GM12892 (cell line): ENCODE measurements at regions not wholly inside any gene's neighbourhood (a gene's known extent, or its start where the extent isn't known, plus 50 kb on each side); places are given as distances from the start of the nearest gene placed in this dataset.
A peak's percentile ranks its signal among the peaks of the same experiment; 100 is the strongest.
"Not testable (repeated sequence)": the region's sequence is repeated elsewhere in the genome, so short reads cannot be mapped to it uniquely, and the experiment has no call there.

Experiments used
- DNase-seq: peaks from one replicate; pipeline ENCODE4 v3.0.0; 2011; ENCODE audit not compliant: insufficient read length
- FAIRE-seq: peaks from 2 replicates; lab custom pipeline; 2011; peaks lifted over from hg19 to GRCh38; lab: Jason Lieb, UNC

DNA sequence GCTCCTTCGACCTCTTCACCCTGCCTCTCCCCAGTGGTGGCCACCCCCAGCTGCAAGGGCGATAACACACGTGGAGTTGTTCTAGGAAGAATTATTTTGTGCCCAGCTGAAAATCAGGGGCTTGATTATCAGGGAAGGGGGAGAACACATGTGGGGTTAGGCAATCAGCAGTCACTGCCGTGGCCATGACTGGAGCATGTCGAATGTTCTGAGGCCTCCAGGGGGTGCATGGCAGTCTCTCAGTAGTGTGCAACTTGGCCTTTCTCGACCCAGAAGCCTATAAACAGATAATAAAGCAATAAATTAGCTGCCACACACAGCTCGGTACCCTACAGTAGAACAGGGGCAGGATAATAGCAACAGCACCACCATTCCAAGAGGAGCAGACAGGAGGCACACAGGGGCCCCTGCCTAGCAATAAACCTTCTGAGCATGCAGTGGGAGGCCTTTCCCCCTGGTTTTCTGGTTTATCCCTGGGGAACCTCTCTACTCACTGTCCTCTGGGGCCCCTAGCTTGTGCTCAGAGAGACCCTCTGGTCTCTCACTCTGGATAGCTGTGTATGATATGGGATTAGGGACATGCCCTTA is 308.2 kb upstream of the PLGLB2 start:
- FAIRE-seq, DNase-seq: not testable (repeated sequence)

DNA sequence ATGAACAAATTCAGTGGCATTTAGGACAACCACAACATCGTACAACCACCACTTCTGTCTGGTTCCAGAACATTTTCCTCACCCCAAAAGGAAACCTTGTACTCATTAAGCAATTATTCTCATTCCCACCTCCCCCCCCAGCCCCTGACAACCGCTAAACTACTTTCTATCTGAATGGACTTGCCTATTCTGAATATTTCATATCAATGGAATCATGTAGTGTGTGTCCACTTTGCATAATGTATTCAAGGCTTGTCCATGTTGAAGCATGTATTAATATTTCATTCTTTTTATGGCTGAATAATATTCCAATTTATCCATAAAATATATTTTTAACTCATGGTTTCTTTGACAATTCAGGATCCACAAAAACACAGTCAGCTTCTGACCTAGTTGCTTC is 307.2 kb upstream of the PLGLB2 start:
- FAIRE-seq, DNase-seq: not testable (repeated sequence)

DNA sequence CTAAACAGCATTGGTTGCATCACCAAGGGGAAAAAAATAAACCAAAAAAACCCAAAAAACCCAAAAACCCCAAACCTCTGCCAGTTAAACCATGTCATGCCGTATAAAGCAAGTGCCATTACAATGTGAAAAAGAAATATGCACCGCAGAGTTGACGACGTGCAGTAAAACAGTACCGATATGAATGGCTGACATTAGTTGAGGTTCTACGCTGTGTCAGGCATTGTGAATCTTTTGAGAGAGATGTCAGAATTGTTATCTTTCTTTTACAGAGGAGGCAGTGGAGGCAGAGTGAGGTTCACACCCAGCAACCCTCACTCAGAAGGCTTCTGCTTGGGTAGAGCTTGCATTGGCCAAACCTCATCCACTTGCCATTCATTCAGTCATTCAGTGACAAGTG is 306.5 kb upstream of the PLGLB2 start:
- FAIRE-seq, DNase-seq: not testable (repeated sequence)

DNA sequence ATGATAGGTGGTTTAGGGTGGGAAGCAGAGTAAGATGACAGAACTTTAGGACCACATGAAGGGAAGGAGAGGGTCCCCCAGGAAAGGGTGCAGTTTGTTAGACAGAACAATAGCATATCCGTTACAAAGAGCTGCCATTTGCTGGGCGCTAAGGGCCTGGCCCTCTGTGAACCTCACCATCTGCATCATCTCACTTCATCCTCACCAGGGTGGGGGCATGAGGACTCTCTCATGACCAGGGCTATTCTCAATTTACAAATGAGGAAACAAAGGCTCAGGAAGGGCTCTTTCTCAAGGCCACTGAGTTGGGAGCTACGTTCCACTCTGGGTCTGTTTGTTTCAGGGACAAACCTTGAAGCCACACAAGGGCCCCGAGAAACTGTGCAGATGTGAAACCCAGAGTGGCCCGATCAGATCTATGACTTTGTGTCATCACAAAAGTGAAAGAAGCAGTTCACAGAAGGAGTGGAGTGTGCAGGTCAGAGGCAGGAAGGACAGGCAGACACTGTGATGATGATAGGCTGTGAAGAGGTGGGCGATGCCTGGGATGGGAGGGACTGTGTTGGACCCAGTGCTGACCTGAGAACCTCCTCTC is 304.8 kb upstream of the PLGLB2 start:
- peak; percentile 81 for FAIRE-seq

DNA sequence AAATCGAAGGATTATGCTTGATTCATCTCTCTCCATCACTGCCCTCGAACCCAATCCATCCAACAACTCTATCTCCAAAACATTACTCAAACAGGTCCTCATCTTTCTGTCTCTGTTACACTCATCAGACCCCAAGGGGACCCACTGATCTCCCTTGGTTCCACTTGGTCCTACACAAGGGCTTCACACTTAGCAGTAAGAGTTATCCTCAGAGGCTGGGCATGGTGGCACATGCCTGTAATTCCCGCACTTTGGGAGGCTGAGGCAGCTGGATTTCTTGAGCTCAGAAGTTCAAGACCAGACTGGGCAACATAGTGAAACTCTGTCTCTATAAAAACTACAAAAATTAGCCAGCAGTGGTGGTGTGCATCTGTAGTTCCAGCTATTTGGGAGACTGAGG is 302.9 kb upstream of the PLGLB2 start:
- not testable (repeated sequence) for DNase-seq, FAIRE-seq

More for the DNA sequence above, 304.8 kb upstream of the PLGLB2 start:
- not testable (repeated sequence) for DNase-seq

DNA sequence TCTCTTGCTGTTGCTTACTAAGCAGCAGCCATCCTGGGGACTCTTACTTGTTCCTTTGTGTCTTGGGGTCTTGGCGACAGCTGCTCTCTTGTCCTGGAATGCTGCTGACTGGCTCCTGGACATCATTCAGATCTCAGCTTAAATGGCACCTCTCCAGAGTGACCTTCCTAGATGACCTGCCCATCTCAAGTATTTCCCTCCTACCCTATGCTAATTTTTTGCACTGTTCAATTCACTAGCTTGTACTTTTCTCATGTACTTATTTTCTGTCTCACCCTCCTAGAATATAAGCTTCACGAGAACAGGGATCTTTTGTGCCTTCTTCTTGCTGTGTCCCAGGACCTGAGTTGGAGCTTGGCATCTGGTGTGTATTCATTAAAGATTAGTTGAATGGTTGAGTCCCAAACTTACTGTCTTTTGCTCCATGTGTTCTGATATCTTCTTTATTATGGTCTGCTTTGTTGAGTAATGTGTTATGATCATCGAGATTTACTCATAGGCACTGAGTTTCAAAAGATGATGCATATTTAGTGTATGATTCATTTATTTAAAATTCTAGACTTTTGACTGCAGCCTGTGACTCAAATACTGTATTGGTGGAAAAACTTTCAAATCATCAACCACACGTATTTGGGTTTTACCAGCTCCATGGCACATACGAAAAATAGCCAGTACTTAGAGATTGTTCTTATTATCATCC is 302.1 kb upstream of the PLGLB2 start:
- FAIRE-seq, DNase-seq: not testable (repeated sequence)

- DNase-seq, FAIRE-seq: not testable (repeated sequence)
Measured at GRCh38 chr2:87446313-87446696, 301.6 kb upstream of the PLGLB2 start.

- FAIRE-seq, DNase-seq: not testable (repeated sequence)
Measured at GRCh38 chr2:87449462-87449980, 298.4 kb upstream of the PLGLB2 start.

- not testable (repeated sequence) for FAIRE-seq
Measured at GRCh38 chr2:87452193-87452592, 295.7 kb upstream of the PLGLB2 start.

GRCh38 chr2:87452861-87453260 is 295.0 kb upstream of the PLGLB2 start:
- DNase-seq, FAIRE-seq: not testable (repeated sequence)

More at GRCh38 chr2:87452193-87452592, 295.7 kb upstream of the PLGLB2 start:
- not testable (repeated sequence) for DNase-seq

- DNase-seq, FAIRE-seq: not testable (repeated sequence)
Measured at GRCh38 chr2:87453965-87454364, 293.9 kb upstream of the PLGLB2 start.

DNA sequence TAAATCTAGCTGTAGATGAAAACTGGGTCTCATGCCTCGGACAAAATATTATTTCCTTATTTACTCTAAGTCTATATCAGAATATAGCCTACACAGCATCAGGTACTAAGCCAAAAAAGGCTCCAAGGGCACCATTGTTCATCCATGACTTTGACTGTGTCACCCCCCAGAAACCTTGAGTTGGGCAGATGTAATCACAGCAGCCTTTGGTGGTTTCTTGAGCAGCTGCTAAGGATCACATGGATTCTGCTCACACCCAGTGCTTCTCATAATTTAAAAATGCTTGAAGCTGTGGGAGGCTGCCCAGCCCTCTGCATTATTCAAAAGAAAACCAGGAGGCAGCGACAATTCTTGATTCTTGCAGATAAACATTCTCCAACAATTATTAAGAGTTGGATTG is 293.5 kb upstream of the PLGLB2 start:
- not testable (repeated sequence) for FAIRE-seq, DNase-seq

DNA sequence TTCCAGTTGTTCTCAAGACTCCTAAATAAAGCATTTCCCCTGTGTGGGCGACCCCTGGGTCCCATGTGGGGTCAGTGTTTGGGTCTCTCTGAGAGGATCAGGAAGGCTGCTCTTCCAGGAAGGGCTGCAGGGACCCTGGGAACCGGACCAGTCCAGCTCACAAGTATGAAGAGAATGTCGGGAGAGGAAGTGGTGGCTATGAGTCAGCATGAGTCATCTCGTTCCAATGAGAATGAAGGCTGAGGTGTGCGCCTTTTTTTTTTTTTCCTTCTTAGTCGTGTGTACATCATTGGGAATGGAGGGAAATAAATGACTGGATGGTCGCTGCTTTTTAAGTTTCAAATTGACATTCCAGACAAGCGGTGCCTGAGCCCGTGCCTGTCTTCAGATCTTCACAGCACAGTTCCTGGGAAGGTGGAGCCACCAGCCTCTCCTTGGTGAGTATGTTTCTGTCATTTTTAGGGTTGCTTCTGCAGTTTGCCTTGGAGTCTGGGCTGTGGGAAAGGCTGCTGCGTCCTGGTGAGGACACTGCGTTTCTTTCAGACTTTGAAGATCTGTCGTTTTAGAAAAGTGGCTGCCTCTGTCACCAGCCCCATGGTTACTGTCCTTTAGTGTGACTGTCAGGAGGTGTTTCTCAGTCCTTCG is 292.6 kb upstream of the PLGLB2 start:
- peak; percentile 82 for FAIRE-seq
- DNase-seq: not testable (repeated sequence)

DNA sequence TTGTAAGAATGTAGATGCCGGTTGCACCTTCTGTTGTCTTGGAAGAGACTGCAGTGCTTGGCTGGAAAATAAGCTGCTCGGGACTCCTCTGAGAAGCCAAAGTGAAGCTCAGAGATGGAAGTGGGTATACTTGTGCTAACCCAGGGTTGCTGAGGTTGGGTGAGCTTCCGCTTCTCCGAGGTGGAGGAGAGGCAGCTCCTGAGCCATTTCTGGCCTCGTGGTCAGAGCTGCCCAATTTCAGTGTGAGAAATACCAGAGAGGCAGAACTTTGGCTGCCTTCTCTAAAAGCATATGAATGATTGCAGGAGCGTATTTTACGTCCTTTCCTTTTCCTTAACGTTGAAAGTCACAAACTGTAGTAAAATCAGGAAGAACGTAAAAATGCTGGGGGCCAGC is 292.0 kb upstream of the PLGLB2 start:
- not testable (repeated sequence) for DNase-seq, FAIRE-seq

- DNase-seq: not testable (repeated sequence)
- peak; percentile 56 for FAIRE-seq
Measured at GRCh38 chr2:87456477-87457128, 291.3 kb upstream of the PLGLB2 start.

- FAIRE-seq, DNase-seq: not testable (repeated sequence)
Measured at GRCh38 chr2:87457129-87457499, 290.8 kb upstream of the PLGLB2 start.

GRCh38 chr2:87458938-87459337 is 288.9 kb upstream of the PLGLB2 start:
- not testable (repeated sequence) for DNase-seq, FAIRE-seq

DNA sequence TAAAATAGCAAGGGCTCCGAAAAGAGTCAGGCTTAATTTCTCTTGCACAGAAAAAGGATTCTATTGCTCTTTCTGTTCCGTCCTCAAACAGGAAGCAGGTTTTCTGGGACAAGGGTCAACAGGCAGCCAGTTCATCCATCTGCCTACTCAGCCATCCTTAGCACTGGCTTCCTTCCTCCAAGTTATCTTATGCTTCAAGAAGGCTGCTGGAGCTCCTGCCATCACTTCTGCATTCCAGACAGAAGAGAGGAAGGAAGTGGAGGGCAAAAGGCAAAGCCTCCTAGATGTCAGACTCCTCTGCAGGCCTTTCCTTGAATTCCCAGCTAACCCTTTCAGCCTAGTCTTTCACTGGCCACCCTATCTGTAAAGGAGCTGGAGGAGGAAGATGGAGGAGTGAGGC is 287.8 kb upstream of the PLGLB2 start:
- DNase-seq, FAIRE-seq: not testable (repeated sequence)

GRCh38 chr2:87460662-87461061 is 287.2 kb upstream of the PLGLB2 start:
- not testable (repeated sequence) for FAIRE-seq, DNase-seq

DNA sequence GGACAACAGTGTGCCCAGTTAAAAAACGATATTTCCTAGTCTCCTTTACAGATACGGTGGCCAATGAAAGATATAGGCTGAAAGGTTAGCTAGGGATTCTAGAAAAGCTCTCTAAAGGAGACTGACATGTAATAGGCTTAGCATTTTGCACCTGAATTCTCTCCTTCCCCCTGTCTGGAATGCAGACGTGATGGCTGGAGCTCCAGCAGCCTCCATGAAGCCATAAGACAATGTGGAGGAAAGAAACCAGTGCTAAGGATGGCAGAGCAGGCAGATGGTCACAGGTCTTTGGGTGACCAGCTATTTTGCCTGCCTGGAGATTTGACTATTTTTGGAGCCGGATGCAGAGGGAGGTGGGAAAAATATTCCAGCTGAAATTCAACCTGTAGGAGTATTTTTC is 286.2 kb upstream of the PLGLB2 start:
- not testable (repeated sequence) for FAIRE-seq

More for the DNA sequence above, 286.2 kb upstream of the PLGLB2 start:
- not testable (repeated sequence) for DNase-seq
